IMR-90 (cell line): ENCODE measurements at regions not wholly inside any gene's neighbourhood (a gene's known extent, or its start where the extent isn't known, plus 50 kb on each side); places are given as distances from the start of the nearest gene placed in this dataset.

ENCODE experiments used
- ATAC-seq: fragments of 200-7000 bp; cut with Tn5 transposase; 2 replicates; pipeline ENCODE4 v1.9.1; 2020; ENCODE audit warnings: low read depth, mild to moderate bottlenecking, moderate library complexity
- BruUV-seq: library from RNA; stranded (reverse); fragments of 400-500 nt; replicated peaks from 2 replicates; lab custom pipeline; 2021; lab: Mats Ljungman, UMichigan
- CTCF ChIA-PET: fragments of 300-600 bp; formaldehyde crosslinking; extraction: SDS; loops from one replicate; lab custom pipeline; 2021; ENCODE audit warnings: antibody characterized with exemption; lab: Yijun Ruan, JAX
- POLR2A ChIA-PET: fragments of 300-600 bp; sonication (Branson Sonifier 250); formaldehyde crosslinking; loops from one replicate; lab custom pipeline; 2022; ENCODE audit warnings: antibody characterized with exemption; ENCODE audit not compliant: unreplicated experiment; lab: Charles Lee
- DNase-seq: peaks from one replicate; pipeline ENCODE4 v3.0.0; 2013
- H2AFZ ChIP-seq: replicated peaks from 2 replicates; pipeline ENCODE3; 2013; ENCODE audit warnings: low read length, mild to moderate bottlenecking; ENCODE audit not compliant: poor library complexity
- H2AK5ac ChIP-seq: 2 replicates; pipeline ENCODE4 v1.6.1; 2013; ENCODE audit warnings: low read depth, low read length, inconsistent platforms
- H2AK9ac ChIP-seq: replicated peaks from 2 replicates; pipeline ENCODE3; 2013; ENCODE audit warnings: mild to moderate bottlenecking, low read depth, low read length, moderate library complexity; ENCODE audit not compliant: poor library complexity
- H2BK120ac ChIP-seq: 2 replicates; pipeline ENCODE4 v1.6.1; 2013; ENCODE audit warnings: low read depth, low read length, inconsistent platforms
- H2BK15ac ChIP-seq: 3 replicates; pipeline ENCODE4 v1.6.1; 2013; ENCODE audit warnings: low read depth, low read length, inconsistent platforms
- H2BK20ac ChIP-seq: 2 replicates; pipeline ENCODE4 v1.6.1; 2013; ENCODE audit warnings: low read depth, mild to moderate bottlenecking, inconsistent platforms, low read length, moderate library complexity
- H2BK5ac ChIP-seq: 2 replicates; pipeline ENCODE4 v1.6.1; 2013; ENCODE audit warnings: mild to moderate bottlenecking, low read depth, low read length, inconsistent platforms; ENCODE audit not compliant: poor library complexity, severe bottlenecking
- H3K14ac ChIP-seq: replicated peaks from 2 replicates; pipeline ENCODE4 v1.6.1; 2013; ENCODE audit warnings: low read depth, low read length, inconsistent platforms
- H3K18ac ChIP-seq: 2 replicates; pipeline ENCODE4 v1.6.1; 2013; ENCODE audit warnings: low read depth, low read length, control low read depth
- H3K23ac ChIP-seq: 2 replicates; pipeline ENCODE4 v1.6.1; 2013; ENCODE audit warnings: low read depth, low read length, inconsistent platforms
- H3K27ac ChIP-seq: 2 replicates; pipeline ENCODE4 v1.5.1; 2013; ENCODE audit warnings: mild to moderate bottlenecking, control low read depth, low read length; ENCODE audit not compliant: insufficient read depth
- H3K27me3 ChIP-seq: 2 replicates; pipeline ENCODE4 v1.6.1; 2013; ENCODE audit warnings: low read length; ENCODE audit not compliant: control insufficient read depth, insufficient read depth
- H3K36me3 ChIP-seq: 2 replicates; pipeline ENCODE4 v1.6.1; 2013; ENCODE audit warnings: low read length, mixed read lengths; ENCODE audit not compliant: control insufficient read depth, insufficient read depth
- H3K4ac ChIP-seq: 2 replicates; pipeline ENCODE4 v1.6.1; 2013; ENCODE audit warnings: low read depth, low read length, inconsistent platforms
- H3K4me1 ChIP-seq: 2 replicates; pipeline ENCODE4 v1.6.1; 2013; ENCODE audit warnings: low read length, mixed read lengths; ENCODE audit not compliant: control insufficient read depth, insufficient read depth
- H3K4me2 ChIP-seq: 2 replicates; pipeline ENCODE4 v1.6.1; 2013; ENCODE audit warnings: low read depth, mild to moderate bottlenecking, control low read depth, low read length, moderate library complexity
- H3K4me3 ChIP-seq: 2 replicates; pipeline ENCODE4 v1.5.1; 2013; ENCODE audit warnings: low read depth, mild to moderate bottlenecking, control low read depth, low read length, moderate library complexity; ENCODE audit not compliant: insufficient read depth
- H3K56ac ChIP-seq: 2 replicates; pipeline ENCODE4 v1.6.1; 2013; ENCODE audit warnings: low read length, inconsistent platforms; ENCODE audit not compliant: insufficient read depth; ENCODE audit errors: extremely low read depth
- H3K79me1 ChIP-seq, 2 experiments: 2 replicates each; pipeline ENCODE4 v1.6.1; 2013; ENCODE audit warnings: low read length in 2 of 2, inconsistent platforms in 1 of 2, low read depth in 1 of 2
- H3K9ac ChIP-seq: 2 replicates; pipeline ENCODE4 v1.6.1; 2013; ENCODE audit warnings: low read depth, low read length, control low read depth
- H3K9me1 ChIP-seq: 2 replicates; pipeline ENCODE4 v1.6.1; 2013; ENCODE audit warnings: low read length, inconsistent platforms; ENCODE audit not compliant: insufficient read depth
- H3K9me3 ChIP-seq: 2 replicates; pipeline ENCODE4 v1.6.1; 2013; ENCODE audit warnings: low read length; ENCODE audit not compliant: control insufficient read depth, insufficient read depth
- H4K20me1 ChIP-seq: 2 replicates; pipeline ENCODE4 v1.6.1; 2013; ENCODE audit warnings: low read length, inconsistent platforms; ENCODE audit not compliant: insufficient read depth
- H4K5ac ChIP-seq: 2 replicates; pipeline ENCODE4 v1.6.1; 2013; ENCODE audit warnings: mild to moderate bottlenecking, low read depth, low read length, control low read depth
- H4K8ac ChIP-seq, 2 experiments: 2 replicates each; pipeline ENCODE4 v1.6.1; 2013; ENCODE audit warnings: low read depth in 2 of 2, low read length in 2 of 2, control low read depth in 1 of 2, inconsistent platforms in 1 of 2
- H4K91ac ChIP-seq: 2 replicates; pipeline ENCODE4 v1.6.1; 2013; ENCODE audit warnings: low read depth, low read length, inconsistent platforms; ENCODE audit not compliant: insufficient read depth
- CEBPB ChIP-seq: IDR thresholded peaks from 2 replicates; pipeline ENCODE4 v1.6.1; 2012; ENCODE audit warnings: low read depth, low read length, improper control_type of control experiment
- CHD1 ChIP-seq: IDR thresholded peaks from 2 replicates; pipeline ENCODE4 v1.6.1; 2012; ENCODE audit warnings: low read depth, low read length, improper control_type of control experiment
- CTCF ChIP-seq: conservative IDR thresholded peaks from 2 replicates; pipeline ENCODE4 v1.5.1; 2012; ENCODE audit warnings: mild to moderate bottlenecking, low read depth, low read length, improper control_type of control experiment
- ELK1 ChIP-seq: fragments of 150-350 bp; IDR thresholded peaks from 2 replicates; pipeline ENCODE4 v1.6.1; 2016; ENCODE audit warnings: low read depth, mild to moderate bottlenecking, low read length, moderate library complexity, borderline replicate concordance
- MAFK ChIP-seq: IDR thresholded peaks from 2 replicates; pipeline ENCODE4 v1.6.1; 2012; ENCODE audit warnings: low read depth, low read length, improper control_type of control experiment
- MAZ ChIP-seq: IDR thresholded peaks from 2 replicates; pipeline ENCODE4 v1.6.1; 2012; ENCODE audit warnings: low read depth, mild to moderate bottlenecking, low read length, improper control_type of control experiment, moderate library complexity, borderline replicate concordance
- POLR2A ChIP-seq: IDR thresholded peaks from 2 replicates; pipeline ENCODE4 v1.6.1; 2012; ENCODE audit warnings: mild to moderate bottlenecking, low read depth, low read length
- RFX5 ChIP-seq: IDR thresholded peaks from 2 replicates; pipeline ENCODE4 v1.8.0; 2012; ENCODE audit warnings: low read depth, mild to moderate bottlenecking, low read length, moderate library complexity
- SMC3 ChIP-seq: fragments of 150-350 bp; IDR thresholded peaks from 2 replicates; pipeline ENCODE4 v1.6.1; 2016; ENCODE audit warnings: low read depth, mild to moderate bottlenecking, antibody characterized with exemption, low read length, moderate library complexity
- WGBS, 2 experiments: methylation state at CpG; one replicate each; pipeline versions ENCODE4 v1.1.5 to v1.1.7; 2013; ENCODE audit warnings: missing lambda C conversion rate in 2 of 2; ENCODE audit not compliant: insufficient read length in 1 of 2; ENCODE audit errors: extremely low coverage in 2 of 2; 5-methylcytosine and 5-hydroxymethylcytosine counted together
- dilution Hi-C: fragments of 300-500 bp; cut with HindIII; formaldehyde crosslinking; loops from one replicate; pipeline ENCODE4 v1.14.3; 2018; ENCODE audit warnings: low sequenced_read_pairs; ENCODE audit not compliant: unreplicated experiment
- in situ Hi-C: fragments of 300-500 bp; cut with MboI; formaldehyde crosslinking; loops from 3 replicates; pipeline ENCODE4 v1.14.3; 2019; ENCODE audit warnings: low sequenced_read_pairs, inconsistent platforms, mixed read lengths
- intact Hi-C: fragments of 100-400 bp; cut with micrococcal nuclease; formaldehyde crosslinking; loops from 2 replicates; pipeline ENCODE4 v1.10.0; 2022
- TF ChIP-seq, protein P1 (sequence below): fragments of 150-350 bp; IDR thresholded peaks from 2 replicates; pipeline ENCODE4 v1.6.1; 2017; ENCODE audit warnings: mild to moderate bottlenecking, antibody characterized with exemption, low read length, low read depth

DNA sequence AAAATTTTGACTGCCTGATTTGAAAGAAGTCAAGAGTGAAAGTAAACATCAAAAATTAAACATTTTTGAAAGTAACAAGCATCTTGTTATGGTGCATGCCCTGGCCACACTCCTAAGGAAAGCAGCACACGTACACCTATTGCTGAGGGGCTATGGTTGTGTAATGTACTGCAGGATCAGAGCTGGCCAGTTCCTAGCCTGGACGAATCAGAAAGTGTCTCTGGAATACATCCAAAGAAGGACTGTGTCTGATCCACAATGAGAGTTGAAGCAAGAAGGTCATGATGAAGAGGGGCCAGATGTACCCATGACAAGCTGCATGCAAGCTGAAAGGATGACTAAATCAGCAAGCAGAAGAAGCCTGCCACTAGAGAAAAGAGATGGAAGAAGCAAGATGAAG, 618.2 kb downstream of the TLE1 start:
- no peaks in the 10 kb centered on the region for H3K27me3 ChIP-seq
- no peak overlapping the region for H2BK120ac ChIP-seq
- DNase-seq = no peak
- H3K27ac ChIP-seq = no peak overlapping the region
- H4K91ac ChIP-seq = no peak overlapping the region
- H4K5ac ChIP-seq = no peak overlapping the region
- in situ Hi-C loops (no loop called here), intact Hi-C loops (no loop called here), dilution Hi-C loops (no loop called here)
- H2AFZ ChIP-seq = no peak overlapping the region
- BruUV-seq = no TSS peak
- TF ChIP-seq, protein P1, sequence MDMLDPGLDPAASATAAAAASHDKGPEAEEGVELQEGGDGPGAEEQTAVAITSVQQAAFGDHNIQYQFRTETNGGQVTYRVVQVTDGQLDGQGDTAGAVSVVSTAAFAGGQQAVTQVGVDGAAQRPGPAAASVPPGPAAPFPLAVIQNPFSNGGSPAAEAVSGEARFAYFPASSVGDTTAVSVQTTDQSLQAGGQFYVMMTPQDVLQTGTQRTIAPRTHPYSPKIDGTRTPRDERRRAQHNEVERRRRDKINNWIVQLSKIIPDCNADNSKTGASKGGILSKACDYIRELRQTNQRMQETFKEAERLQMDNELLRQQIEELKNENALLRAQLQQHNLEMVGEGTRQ = no peak
- TF ChIP-seq ELK1 (no peak), SMC3 (no peak), POLR2A (no peak), CHD1 (no peak), CEBPB (no peak), RFX5 (no peak), MAZ (no peak), MAFK (no peak), CTCF (no peak)
- H3K9me1 ChIP-seq = no peaks in the 10 kb centered on the region
- H2AK9ac ChIP-seq = no peak overlapping the region
- H3K23ac ChIP-seq = no peak overlapping the region
- ATAC-seq = no peak
- no peaks in the 10 kb centered on the region for H4K20me1 ChIP-seq
- H3K4me2 ChIP-seq = no peak overlapping the region
- H3K56ac ChIP-seq = no peak overlapping the region
- no peaks in the 10 kb centered on the region for H3K9me3 ChIP-seq
- no peak overlapping the region for H3K4ac ChIP-seq
- H3K14ac ChIP-seq = no peak overlapping the region
- POLR2A ChIA-PET = no interaction called here
- no peak overlapping the region for H3K4me3 ChIP-seq
- 13% methylated on average over 1 of the region's 2 CpGs; no CpG with 5 or more reads in 1 of the 2 experiments for WGBS, 2 experiments
- no peak overlapping the region for H2BK15ac ChIP-seq
- no peak overlapping the region for H4K8ac ChIP-seq
- no peak overlapping the region for H3K9ac ChIP-seq
- H2AK5ac ChIP-seq = no peak overlapping the region
- CTCF ChIA-PET = no interaction called here
- H3K4me1 ChIP-seq = no peaks in the 10 kb centered on the region
- H2BK5ac ChIP-seq = no peak overlapping the region
- no peaks in the 10 kb centered on the region for H3K36me3 ChIP-seq
- H2BK20ac ChIP-seq = no peak overlapping the region
- no peak overlapping the region for H3K18ac ChIP-seq
- no peaks in the 10 kb centered on the region for H3K79me1 ChIP-seq
